ENCODE measurements at regions not wholly inside any gene's neighbourhood (a gene's known extent, or its start where the extent isn't known, plus 50 kb on each side); places are given as distances from the start of the nearest gene placed in this dataset.

GRCh38 chr3:10599017-10599416 is 93.6 kb upstream of the ATP2B2 start:
- TF ChIP-seq TAF1 (IDR thresholded peaks at IDR 0.05; ENCODE audit: borderline replicate concordance, low read depth, low read length) (no peak), POLR2A (IDR thresholded peaks at IDR 0.05; ENCODE audit: low read depth, low read length) (no peak)

Data from GM12892 (cell line).